SK-MEL-5 (cell line): ENCODE measurements at regions not wholly inside any gene's neighbourhood (a gene's known extent, or its start where the extent isn't known, plus 50 kb on each side); places are given as distances from the start of the nearest gene placed in this dataset.

Experiments used
- DNase-seq: peaks from one replicate; pipeline ENCODE4 v3.0.0-alpha.2; 2016; ENCODE audit warnings: low read depth, low spot score
- in situ Hi-C: cut with HindIII; loops from 2 replicates; pipeline ENCODE4 v1.10.0; 2016; ENCODE audit warnings: low sequenced_read_pairs, high pct_unique_total_duplicates, low pct_unique_long_range_greater_than_20kb

GRCh38 chr16:72410492-72410891 lies 238.5 kb upstream of the PMFBP1 start:
- DNase-seq: no peak
- in situ Hi-C loops: no loop called here

- DNase-seq: no peak
- in situ Hi-C loops: no loop called here
Observed at GRCh38 chr16:72409423-72409822, 237.5 kb upstream of the PMFBP1 start.

GRCh38 chr16:72406390-72406789 lies 234.4 kb upstream of the PMFBP1 start:
- DNase-seq: no peak
- in situ Hi-C loops: no loop called here

- DNase-seq: no peak
- in situ Hi-C loops: no loop called here
Observed at GRCh38 chr16:72404299-72404698, 232.3 kb upstream of the PMFBP1 start.

- in situ Hi-C loops: no loop called here
Observed at GRCh38 chr16:72401084-72401361, 229.1 kb upstream of the PMFBP1 start.

GRCh38 chr16:72400257-72401083 lies 228.5 kb upstream of the PMFBP1 start:
- DNase-seq: peak; percentile 81
- in situ Hi-C loops: no loop called here

More at GRCh38 chr16:72401084-72401361, 229.1 kb upstream of the PMFBP1 start:
- DNase-seq: no peak

- DNase-seq: no peak
- in situ Hi-C loops: no loop called here
Observed at GRCh38 chr16:72399811-72400210, 227.9 kb upstream of the PMFBP1 start.

- no peak for DNase-seq
- in situ Hi-C loops: no loop called here
Observed at GRCh38 chr16:72397876-72398275, 225.9 kb upstream of the PMFBP1 start.

GRCh38 chr16:72394526-72394925 lies 222.6 kb upstream of the PMFBP1 start:
- in situ Hi-C loops: no loop called here
- no peak for DNase-seq

- no peak for DNase-seq
- in situ Hi-C loops: no loop called here
Observed at GRCh38 chr16:72389791-72390190, 217.8 kb upstream of the PMFBP1 start.

GRCh38 chr16:72388007-72388406 lies 216.1 kb upstream of the PMFBP1 start:
- in situ Hi-C loops: no loop called here
- DNase-seq: no peak

GRCh38 chr16:72384651-72385050 lies 212.7 kb upstream of the PMFBP1 start:
- in situ Hi-C loops: no loop called here
- DNase-seq: no peak

GRCh38 chr16:72380283-72380682 lies 208.3 kb upstream of the PMFBP1 start:
- no peak for DNase-seq
- in situ Hi-C loops: no loop called here

- no peak for DNase-seq
- in situ Hi-C loops: no loop called here
Observed at GRCh38 chr16:72373201-72373600, 201.2 kb upstream of the PMFBP1 start.

GRCh38 chr16:72372087-72373045 lies 200.4 kb upstream of the PMFBP1 start:
- no peak for DNase-seq
- in situ Hi-C loops: no loop called here

- no peak for DNase-seq
- in situ Hi-C loops: no loop called here
Observed at GRCh38 chr16:72371307-72372086, 199.5 kb upstream of the PMFBP1 start.

- no peak for DNase-seq
- in situ Hi-C loops: no loop called here
Observed at GRCh38 chr16:72369274-72369673, 197.3 kb upstream of the PMFBP1 start.

- in situ Hi-C loops: no loop called here
- DNase-seq: no peak
Observed at GRCh38 chr16:72367851-72368250, 195.9 kb upstream of the PMFBP1 start.
